Liver (tissue), 3 donors: ENCODE measurements at regions not wholly inside any gene's neighbourhood (a gene's known extent, or its start where the extent isn't known, plus 50 kb on each side); places are given as distances from the start of the nearest gene placed in this dataset.

Experiments
- EGR1 ChIP-seq, 2 donors: IDR thresholded peaks; 2 replicates each; pipeline ENCODE4 v1.6.1; 2016 to 2018; ENCODE audit warnings: antibody characterized with exemption in 2 of 2, low read depth in 2 of 2
- RAD21 ChIP-seq, 2 donors: IDR thresholded peaks; 2 replicates each; pipeline ENCODE4 v1.6.1; 2016; ENCODE audit warnings: antibody characterized with exemption in 2 of 2, mild to moderate bottlenecking in 2 of 2
- SP1 ChIP-seq: IDR thresholded peaks from 2 replicates; pipeline ENCODE4 v1.6.1; 2018; ENCODE audit warnings: antibody characterized with exemption, mild to moderate bottlenecking
- TF ChIP-seq, protein P1 (sequence below): fragments of 150-350 bp; IDR thresholded peaks from 2 replicates; pipeline ENCODE4 v1.5.1; 2017; ENCODE audit warnings: improper control_type of control experiment, low read depth, low read length; ENCODE audit not compliant: missing input control
- TF ChIP-seq, protein P2 (sequence below): IDR thresholded peaks from 2 replicates; pipeline ENCODE4 v1.6.1; 2016; ENCODE audit warnings: antibody characterized with exemption
- donor health status: healthy.
- donor health status: healthy.

DNA sequence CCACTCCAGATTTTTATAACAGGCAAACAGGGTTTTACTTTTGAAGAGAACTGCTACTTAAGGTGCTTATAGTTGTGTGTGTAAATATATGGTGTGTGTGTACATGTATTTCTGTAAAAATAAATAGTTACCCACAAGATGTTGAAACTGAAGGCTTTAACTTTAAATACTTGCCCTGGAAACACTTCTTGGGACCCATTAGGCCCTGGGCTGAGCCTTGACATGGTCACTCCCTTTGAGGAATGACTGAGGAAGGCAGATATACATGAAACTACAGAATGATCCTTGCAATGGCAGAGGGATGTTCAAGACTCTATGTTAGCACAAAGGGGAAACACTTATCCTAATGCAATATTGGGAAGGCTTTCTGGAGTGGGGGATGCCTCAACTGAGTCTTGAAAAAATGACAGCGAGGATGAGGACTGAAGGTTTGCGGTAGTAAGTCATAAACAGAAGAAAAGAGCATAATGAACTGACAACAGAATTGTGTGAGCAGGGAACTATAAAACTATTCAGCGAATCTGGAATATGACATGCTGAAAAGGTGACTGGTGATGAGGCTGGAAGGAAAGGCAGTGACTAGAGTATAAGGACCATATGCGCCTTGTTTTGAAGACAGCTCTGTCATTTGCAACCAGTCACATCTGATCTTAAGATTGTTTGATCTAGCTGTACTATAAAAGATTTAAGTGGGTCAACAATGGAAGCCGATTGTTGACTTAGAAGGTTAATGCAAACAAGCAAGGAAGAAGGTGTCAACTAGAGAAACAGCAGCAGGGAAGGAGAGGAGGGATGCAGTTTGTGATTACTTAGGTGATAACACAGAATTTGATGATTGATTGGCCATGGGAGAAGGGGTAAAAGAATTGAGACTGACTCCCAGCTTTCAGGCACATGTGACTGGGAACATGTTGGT lies 64.4 kb upstream of the COL21A1 start:
- TF ChIP-seq, protein P1, sequence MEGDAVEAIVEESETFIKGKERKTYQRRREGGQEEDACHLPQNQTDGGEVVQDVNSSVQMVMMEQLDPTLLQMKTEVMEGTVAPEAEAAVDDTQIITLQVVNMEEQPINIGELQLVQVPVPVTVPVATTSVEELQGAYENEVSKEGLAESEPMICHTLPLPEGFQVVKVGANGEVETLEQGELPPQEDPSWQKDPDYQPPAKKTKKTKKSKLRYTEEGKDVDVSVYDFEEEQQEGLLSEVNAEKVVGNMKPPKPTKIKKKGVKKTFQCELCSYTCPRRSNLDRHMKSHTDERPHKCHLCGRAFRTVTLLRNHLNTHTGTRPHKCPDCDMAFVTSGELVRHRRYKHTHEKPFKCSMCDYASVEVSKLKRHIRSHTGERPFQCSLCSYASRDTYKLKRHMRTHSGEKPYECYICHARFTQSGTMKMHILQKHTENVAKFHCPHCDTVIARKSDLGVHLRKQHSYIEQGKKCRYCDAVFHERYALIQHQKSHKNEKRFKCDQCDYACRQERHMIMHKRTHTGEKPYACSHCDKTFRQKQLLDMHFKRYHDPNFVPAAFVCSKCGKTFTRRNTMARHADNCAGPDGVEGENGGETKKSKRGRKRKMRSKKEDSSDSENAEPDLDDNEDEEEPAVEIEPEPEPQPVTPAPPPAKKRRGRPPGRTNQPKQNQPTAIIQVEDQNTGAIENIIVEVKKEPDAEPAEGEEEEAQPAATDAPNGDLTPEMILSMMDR = no peak
- TF ChIP-seq EGR1 (IDR thresholded peaks at IDR 0.05; ENCODE audit: low read depth in 2 of 2) (no peak), SP1 (no peak), RAD21 (IDR thresholded peaks at IDR 0.05) (no peak)
- TF ChIP-seq, protein P2, sequence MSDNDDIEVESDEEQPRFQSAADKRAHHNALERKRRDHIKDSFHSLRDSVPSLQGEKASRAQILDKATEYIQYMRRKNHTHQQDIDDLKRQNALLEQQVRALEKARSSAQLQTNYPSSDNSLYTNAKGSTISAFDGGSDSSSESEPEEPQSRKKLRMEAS = no peak
